Thyroid gland (tissue), 4 donors: ENCODE measurements at regions not wholly inside any gene's neighbourhood (a gene's known extent, or its start where the extent isn't known, plus 50 kb on each side); places are given as distances from the start of the nearest gene placed in this dataset.
"Not testable (repeated sequence)": the region's sequence is repeated elsewhere in the genome, so short reads cannot be mapped to it uniquely, and the experiment has no call there.

Source experiments
- DNase-seq, 2 donors: peaks; one replicate each; pipeline ENCODE4 v3.0.0-alpha.2; 2019
- H3K27ac ChIP-seq, 3 donors: fragments of 200-600 bp; sonication (generic); 1 replicate in 2 of 3; 2 replicates in 1 of 3; pipeline ENCODE4 v1.5.1; 2016 to 2019; ENCODE audit warnings: mild to moderate bottlenecking in 1 of 3, moderate library complexity in 1 of 3
- H3K27me3 ChIP-seq: fragments of 200-600 bp; sonication (generic); one replicate; pipeline ENCODE4 v1.5.1; 2019
- H3K36me3 ChIP-seq, 2 donors: fragments of 200-600 bp; sonication (generic); one replicate each; pipeline ENCODE4 v1.5.1; 2016 to 2019
- H3K4me1 ChIP-seq, 2 donors: fragments of 200-600 bp; sonication (generic); one replicate each; pipeline ENCODE4 v1.5.1; 2017 to 2019
- H3K4me3 ChIP-seq, 3 donors: fragments of 200-600 bp; sonication (generic); replicated peaks in 1 of 3; 1 replicate in 2 of 3; 2 replicates in 1 of 3; pipeline ENCODE4 v1.5.1; 2016; ENCODE audit warnings: mild to moderate bottlenecking in 1 of 3
- H3K9me3 ChIP-seq: fragments of 200-600 bp; sonication (generic); one replicate; pipeline ENCODE4 v1.5.1; 2017
- POLR2A ChIP-seq, 2 donors: fragments of 450-650 bp; IDR thresholded peaks; one replicate each; pipeline ENCODE4 v1.6.1; 2017; ENCODE audit warnings: antibody characterized with exemption in 2 of 2, mild to moderate bottlenecking in 2 of 2, moderate library complexity in 1 of 2
- WGBS, 2 donors: methylation state at CpG; one replicate each; pipeline ENCODE4 v1.1.5; 2017; 5-methylcytosine and 5-hydroxymethylcytosine counted together
- intact Hi-C: fragments of 100-400 bp; cut with DNase I; formaldehyde crosslinking; loops from one replicate; pipeline ENCODE4 v1.15.1; 2023
- TF ChIP-seq, protein P1 (sequence below), 6 experiments: fragments of 200-600 bp in 3 of 6; fragments of 450-650 bp in 3 of 6; sonication (generic) in 3 of 6; IDR thresholded peaks; one replicate each; pipeline ENCODE4 v1.5.1; 2016 to 2019; ENCODE audit warnings: antibody characterized with exemption in 6 of 6, mild to moderate bottlenecking in 2 of 6, inconsistent platforms in 1 of 6, moderate library complexity in 1 of 6

DNA sequence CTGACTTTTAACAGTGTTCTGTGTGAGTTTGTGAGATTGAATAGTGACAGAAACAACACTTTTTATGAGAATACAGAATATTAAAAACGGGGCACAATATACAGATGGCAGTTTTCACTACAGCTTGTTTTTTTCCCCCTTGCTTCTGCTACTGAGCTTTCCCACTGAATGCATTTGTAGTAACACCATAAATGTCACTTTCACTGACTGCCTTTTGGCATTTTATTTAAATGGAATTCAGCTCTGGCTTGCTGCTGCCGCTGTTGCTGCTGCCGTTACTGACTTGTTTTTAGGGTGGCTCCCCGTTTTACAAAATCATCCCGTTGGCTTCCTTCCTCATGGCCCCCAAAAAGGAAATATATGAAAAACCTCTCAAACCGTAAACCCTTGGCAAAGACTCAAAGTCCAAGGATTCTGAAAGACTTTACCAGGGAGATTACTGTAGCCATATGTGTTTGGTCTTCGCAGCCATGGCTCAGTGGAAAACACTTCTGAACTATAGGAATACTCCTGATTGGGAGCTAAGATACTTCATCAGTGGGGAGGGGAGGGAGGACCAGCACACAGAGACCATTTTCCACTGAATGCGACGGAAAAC lies 151.0 kb downstream of the NUF2 start:
- Histone ChIP-seq H3K27me3 (no peaks in the 10 kb centered on the region), H3K4me1 (no peaks in the 10 kb centered on the region), H3K4me3 (no peak overlapping the region), H3K9me3 (no peaks in the 10 kb centered on the region), H3K36me3 (no peaks in the 10 kb centered on the region), H3K27ac (no peak overlapping the region)
- TF ChIP-seq POLR2A (IDR thresholded peaks at IDR 0.05), result no peak
- TF ChIP-seq, protein P1, sequence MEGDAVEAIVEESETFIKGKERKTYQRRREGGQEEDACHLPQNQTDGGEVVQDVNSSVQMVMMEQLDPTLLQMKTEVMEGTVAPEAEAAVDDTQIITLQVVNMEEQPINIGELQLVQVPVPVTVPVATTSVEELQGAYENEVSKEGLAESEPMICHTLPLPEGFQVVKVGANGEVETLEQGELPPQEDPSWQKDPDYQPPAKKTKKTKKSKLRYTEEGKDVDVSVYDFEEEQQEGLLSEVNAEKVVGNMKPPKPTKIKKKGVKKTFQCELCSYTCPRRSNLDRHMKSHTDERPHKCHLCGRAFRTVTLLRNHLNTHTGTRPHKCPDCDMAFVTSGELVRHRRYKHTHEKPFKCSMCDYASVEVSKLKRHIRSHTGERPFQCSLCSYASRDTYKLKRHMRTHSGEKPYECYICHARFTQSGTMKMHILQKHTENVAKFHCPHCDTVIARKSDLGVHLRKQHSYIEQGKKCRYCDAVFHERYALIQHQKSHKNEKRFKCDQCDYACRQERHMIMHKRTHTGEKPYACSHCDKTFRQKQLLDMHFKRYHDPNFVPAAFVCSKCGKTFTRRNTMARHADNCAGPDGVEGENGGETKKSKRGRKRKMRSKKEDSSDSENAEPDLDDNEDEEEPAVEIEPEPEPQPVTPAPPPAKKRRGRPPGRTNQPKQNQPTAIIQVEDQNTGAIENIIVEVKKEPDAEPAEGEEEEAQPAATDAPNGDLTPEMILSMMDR (IDR thresholded peaks at IDR 0.05), result no peak
- DNase-seq, result no peak
- intact Hi-C loops, result no loop called here
- 73 to 77% methylated on average over 9 of the region's 9 CpGs for WGBS, 2 donors

DNA sequence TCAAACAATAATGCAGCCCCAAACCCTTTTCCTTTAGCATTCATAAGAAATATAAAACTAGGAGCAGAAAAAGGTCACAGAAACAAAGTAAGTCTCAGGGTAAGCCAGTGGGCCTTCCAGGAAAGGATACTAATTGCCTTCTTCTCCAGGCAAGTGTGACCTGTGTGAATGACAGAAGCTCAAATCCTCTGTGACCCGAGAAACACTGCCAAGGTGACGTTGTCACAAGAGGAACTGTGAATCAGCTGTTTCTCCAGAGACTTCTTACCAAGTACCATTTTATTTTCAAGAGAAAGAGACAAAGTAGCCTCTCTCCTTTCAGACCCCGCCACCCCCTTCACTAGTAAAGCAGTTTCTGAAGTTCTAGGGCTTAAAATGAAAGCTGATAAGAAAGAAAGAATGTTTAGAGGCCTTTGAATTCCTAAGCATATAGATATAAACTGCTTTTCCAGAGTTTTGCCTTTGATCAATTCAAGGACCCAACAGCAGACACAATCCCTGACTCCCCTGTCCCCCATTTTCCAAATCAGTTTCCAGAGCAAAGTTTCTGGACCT lies 155.6 kb downstream of the NUF2 start:
- TF ChIP-seq, protein P1 (IDR thresholded peaks at IDR 0.05), result no peak
- no peak for TF ChIP-seq POLR2A (IDR thresholded peaks at IDR 0.05)
- DNase-seq, result no peak
- H3K4me3 ChIP-seq, result no peak overlapping the region
- no peaks in the 10 kb centered on the region for H3K36me3 ChIP-seq
- H3K27ac ChIP-seq, result no peak overlapping the region
- no peaks in the 10 kb centered on the region for H3K27me3 ChIP-seq
- WGBS, 2 donors, result 34 to 43% methylated on average over 3 of the region's 3 CpGs
- no peaks in the 10 kb centered on the region for H3K9me3 ChIP-seq
- no peaks in the 10 kb centered on the region for H3K4me1 ChIP-seq
- intact Hi-C loops, result no loop called here

DNA sequence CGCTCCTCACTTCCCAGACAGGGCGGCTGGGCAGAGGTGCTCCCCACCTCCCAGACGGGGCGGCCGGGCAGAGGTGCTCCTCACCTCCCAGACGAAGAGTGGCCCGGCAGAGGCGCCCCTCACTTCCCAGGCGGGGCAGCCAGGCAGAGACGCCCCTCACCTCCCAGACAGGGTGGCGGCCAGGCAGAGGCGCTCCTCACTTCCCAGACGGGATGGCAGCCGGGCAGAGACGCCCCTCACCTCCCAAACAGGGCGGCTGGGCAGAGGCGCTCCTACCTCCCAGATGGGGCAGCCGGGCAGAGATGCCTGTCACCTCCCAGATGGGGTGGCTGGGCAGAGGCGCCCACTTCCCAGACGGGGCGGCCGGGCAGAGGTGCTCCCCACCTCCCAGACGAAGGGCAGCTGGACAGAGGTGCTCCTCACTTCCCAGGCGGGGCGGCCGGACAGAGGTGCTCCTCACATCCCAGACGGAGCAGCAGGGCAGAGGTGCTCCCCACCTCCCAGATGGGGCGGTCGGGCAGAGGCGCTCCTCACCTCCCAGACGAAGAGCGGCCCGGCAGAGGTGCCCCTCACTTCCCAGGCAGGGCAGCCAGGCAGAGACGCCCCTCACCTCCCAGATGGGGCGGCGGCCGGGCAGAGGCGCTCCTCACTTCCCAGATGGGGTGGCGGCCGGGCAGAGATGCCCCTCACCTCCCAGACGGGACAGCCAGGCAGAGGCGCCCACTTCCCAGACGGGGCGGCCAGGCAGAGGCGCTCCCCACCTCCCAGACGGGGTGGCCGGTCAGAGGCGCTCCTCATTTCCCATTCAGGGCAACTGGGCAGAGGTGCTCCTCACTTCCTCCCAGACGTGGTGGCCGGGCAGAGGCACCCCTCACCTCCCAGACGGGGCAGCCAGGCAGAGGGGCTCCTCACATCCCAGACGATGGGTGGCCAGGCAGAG lies 176.9 kb downstream of the NUF2 start:
- WGBS, 2 donors, result 89 to 90% methylated on average over 5 to 31 of the region's 52 CpGs
- intact Hi-C loops, DNase-seq: not testable (repeated sequence)

DNA sequence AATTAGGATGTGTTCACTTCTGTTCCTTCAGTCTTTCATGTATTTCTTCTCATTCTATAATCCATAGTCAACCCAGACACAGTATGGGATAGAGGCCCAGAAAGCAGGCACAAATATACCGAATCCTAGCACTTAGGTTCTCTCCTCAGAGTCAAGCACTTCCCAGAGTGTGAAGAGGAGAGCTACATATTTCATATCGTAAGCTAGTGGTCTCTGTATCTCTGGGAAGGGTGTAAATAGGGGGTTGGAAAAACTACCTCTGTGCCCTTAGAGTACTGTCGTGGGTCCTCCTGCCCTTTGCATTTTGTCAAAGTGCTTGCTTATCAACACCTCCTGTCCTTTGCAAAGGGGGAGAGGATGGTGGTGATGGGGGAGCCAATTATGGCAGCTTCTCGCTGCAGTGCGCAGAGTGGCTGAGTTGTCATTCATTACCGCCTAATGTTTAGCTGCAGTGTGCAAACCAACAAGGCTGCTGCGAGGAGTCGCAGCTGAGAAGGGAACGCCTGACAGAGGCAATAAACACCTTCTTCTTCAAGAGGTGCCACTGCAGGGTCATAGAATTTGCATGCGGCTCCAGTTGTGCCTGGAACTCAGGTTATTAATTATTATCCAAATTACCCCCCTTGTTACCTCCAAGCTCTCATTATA lies 182.7 kb downstream of the NUF2 start:
- Histone ChIP-seq H3K4me1 (no peaks in the 10 kb centered on the region), H3K4me3 (no peak overlapping the region), H3K9me3 (no peaks in the 10 kb centered on the region), H3K27ac (no peak overlapping the region), H3K27me3 (no peaks in the 10 kb centered on the region), H3K36me3 (no peaks in the 10 kb centered on the region)
- TF ChIP-seq, protein P1 (IDR thresholded peaks at IDR 0.05), result no peak
- no peak for TF ChIP-seq POLR2A (IDR thresholded peaks at IDR 0.05)
- intact Hi-C loops, result no loop called here
- DNase-seq, result no peak
- 87 to 88% methylated on average over 10 of the region's 10 CpGs for WGBS, 2 donors

More for the DNA sequence above, 176.9 kb downstream of the NUF2 start:
- not testable (repeated sequence) for H3K27ac ChIP-seq, H3K4me1 ChIP-seq, H3K9me3 ChIP-seq, H3K4me3 ChIP-seq, H3K27me3 ChIP-seq, H3K36me3 ChIP-seq

DNA sequence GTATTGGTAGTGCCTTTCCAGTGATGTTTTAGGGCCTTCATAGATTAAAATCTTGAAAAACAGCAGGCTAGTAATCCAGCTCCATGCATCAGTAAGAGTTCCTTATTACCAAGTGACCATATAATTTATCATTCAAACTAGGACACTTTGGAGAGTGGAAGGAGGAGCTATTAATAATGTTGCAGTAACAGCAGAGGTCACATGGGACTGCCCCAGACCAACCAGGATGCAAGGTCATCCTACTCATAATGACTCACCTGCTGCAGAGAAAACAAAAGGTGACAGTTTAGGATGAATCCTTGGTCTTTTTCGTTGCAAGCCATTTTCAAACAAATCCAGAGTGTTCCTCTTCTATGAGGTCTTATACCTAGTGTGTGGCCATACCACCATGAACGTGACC lies 187.4 kb downstream of the NUF2 start:
- DNase-seq, result no peak
- Histone ChIP-seq H3K36me3 (no peaks in the 10 kb centered on the region), H3K4me3 (no peak overlapping the region), H3K9me3 (no peaks in the 10 kb centered on the region), H3K27ac (no peak overlapping the region), H3K4me1 (no peaks in the 10 kb centered on the region), H3K27me3 (no peaks in the 10 kb centered on the region)
- WGBS, 2 donors, result 70 to 90% methylated on average over 2 of the region's 2 CpGs
- intact Hi-C loops, result no loop called here
- TF ChIP-seq POLR2A (IDR thresholded peaks at IDR 0.05), result no peak
- TF ChIP-seq, protein P1 (IDR thresholded peaks at IDR 0.05), result no peak
